Inferior parietal cortex (tissue), 1 donor: ENCODE measurements at regions not wholly inside any gene's neighbourhood (a gene's known extent, or its start where the extent isn't known, plus 50 kb on each side); places are given as distances from the start of the nearest gene placed in this dataset.

Experiments used
- DNase-seq: peaks from one replicate; pipeline ENCODE4 v3.0.0-alpha.2; 2016; ENCODE audit errors: extremely low spot score

- DNase-seq, result no peak
Observed at GRCh38 chr17:52395308-52395707, 236.8 kb upstream of the CA10 start.

- no peak for DNase-seq
Observed at GRCh38 chr17:52390422-52390821, 231.9 kb upstream of the CA10 start.

GRCh38 chr17:52389632-52390031 is 231.1 kb upstream of the CA10 start:
- DNase-seq, result no peak

- no peak for DNase-seq
Observed at GRCh38 chr17:52388941-52389340, 230.4 kb upstream of the CA10 start.

- DNase-seq, result no peak
Observed at GRCh38 chr17:52384695-52385094, 226.2 kb upstream of the CA10 start.

GRCh38 chr17:52383493-52384100 is 225.1 kb upstream of the CA10 start:
- peak; percentile 80 for DNase-seq

- DNase-seq, result no peak
Observed at GRCh38 chr17:52378860-52379259, 220.3 kb upstream of the CA10 start.

- DNase-seq, result no peak
Observed at GRCh38 chr17:52376137-52376536, 217.6 kb upstream of the CA10 start.

- DNase-seq, result no peak
Observed at GRCh38 chr17:52368886-52369285, 210.4 kb upstream of the CA10 start.

- no peak for DNase-seq
Observed at GRCh38 chr17:52357854-52358253, 199.3 kb upstream of the CA10 start.

- no peak for DNase-seq
Observed at GRCh38 chr17:52336796-52337195, 178.3 kb upstream of the CA10 start.

GRCh38 chr17:52306314-52306713 is 147.8 kb upstream of the CA10 start:
- DNase-seq, result no peak

GRCh38 chr17:52298881-52299280 is 140.4 kb upstream of the CA10 start:
- DNase-seq, result no peak

- DNase-seq, result no peak
Observed at GRCh38 chr17:52297230-52298010, 138.9 kb upstream of the CA10 start.

- no peak for DNase-seq
Observed at GRCh38 chr17:52294301-52294700, 135.8 kb upstream of the CA10 start.

- no peak for DNase-seq
Observed at GRCh38 chr17:52287611-52288010, 129.1 kb upstream of the CA10 start.

GRCh38 chr17:52283872-52284271 is 125.4 kb upstream of the CA10 start:
- DNase-seq, result no peak

GRCh38 chr17:52276381-52277008 is 118.0 kb upstream of the CA10 start:
- DNase-seq, result no peak

- DNase-seq, result no peak
Observed at GRCh38 chr17:52271781-52272180, 113.3 kb upstream of the CA10 start.

- no peak for DNase-seq
Observed at GRCh38 chr17:52255347-52255746, 96.8 kb upstream of the CA10 start.

GRCh38 chr17:52244689-52245088 is 86.2 kb upstream of the CA10 start:
- DNase-seq, result no peak

- DNase-seq, result no peak
Observed at GRCh38 chr17:52242268-52242667, 83.8 kb upstream of the CA10 start.

GRCh38 chr17:52237151-52237550 is 78.6 kb upstream of the CA10 start:
- DNase-seq, result no peak
